Neutrophil (primary cell): ENCODE measurements at regions not wholly inside any gene's neighbourhood (a gene's known extent, or its start where the extent isn't known, plus 50 kb on each side); places are given as distances from the start of the nearest gene placed in this dataset.

Source experiments
- H3K27ac ChIP-seq: fragments of 200-600 bp; sonication (generic); 2 replicates; pipeline ENCODE4 v1.5.1; 2016; ENCODE audit warnings: mild to moderate bottlenecking, moderate library complexity
- H3K27me3 ChIP-seq: fragments of 200-600 bp; sonication (generic); 2 replicates; pipeline ENCODE4 v1.6.0; 2016; ENCODE audit warnings: mild to moderate bottlenecking
- H3K36me3 ChIP-seq: fragments of 200-600 bp; sonication (generic); 2 replicates; pipeline ENCODE4 v1.5.1; 2017
- H3K4me1 ChIP-seq, 2 experiments: fragments of 200-600 bp in 1 of 2; sonication (generic) in 1 of 2; 1 replicate in 1 of 2; 2 replicates in 1 of 2; pipeline versions ENCODE4 v1.5.1 to v1.6.1; 2013 to 2016; ENCODE audit warnings: low read depth in 1 of 2, low read length in 1 of 2, mild to moderate bottlenecking in 1 of 2, moderate library complexity in 1 of 2; ENCODE audit not compliant: control insufficient read depth in 1 of 2, insufficient read depth in 1 of 2
- H3K4me3 ChIP-seq, 2 experiments: fragments of 200-600 bp in 1 of 2; sonication (generic) in 1 of 2; 1 replicate in 1 of 2; 2 replicates in 1 of 2; pipeline ENCODE4 v1.5.1; 2013 to 2016; ENCODE audit warnings: low read depth in 1 of 2, low read length in 1 of 2, mild to moderate bottlenecking in 1 of 2, moderate library complexity in 1 of 2
- H3K9me3 ChIP-seq: fragments of 200-600 bp; sonication (generic); 2 replicates; pipeline ENCODE4 v1.5.1; 2016
- CTCF ChIP-seq: fragments of 200-600 bp; sonication (generic); IDR thresholded peaks from 2 replicates; pipeline ENCODE4 v1.5.1; 2016; ENCODE audit warnings: antibody characterized with exemption

GRCh38 chr12:125473501-125473900 is 408.3 kb downstream of the AACS start:
- Histone ChIP-seq H3K27ac (no peak overlapping the region), H3K9me3 (no peaks in the 10 kb centered on the region), H3K36me3 (no peaks in the 10 kb centered on the region), H3K4me1 (no peaks in the 10 kb centered on the region), H3K27me3 (no peaks in the 10 kb centered on the region), H3K4me3 (no peak overlapping the region)
- TF ChIP-seq CTCF: no peak

- no peaks in the 10 kb centered on the region for H3K4me1 ChIP-seq
- no peaks in the 10 kb centered on the region for H3K9me3 ChIP-seq
- H3K4me3 ChIP-seq: no peak overlapping the region
- no peaks in the 10 kb centered on the region for H3K36me3 ChIP-seq
- H3K27ac ChIP-seq: no peak overlapping the region
- TF ChIP-seq CTCF: no peak
- H3K27me3 ChIP-seq: no peaks in the 10 kb centered on the region
These were observed 422.1 kb downstream of the AACS start for GRCh38 chr12:125487336-125487735.

GRCh38 chr12:125491553-125491952 is 426.3 kb downstream of the AACS start:
- H3K36me3 ChIP-seq: no peaks in the 10 kb centered on the region
- no peaks in the 10 kb centered on the region for H3K9me3 ChIP-seq
- H3K27me3 ChIP-seq: no peaks in the 10 kb centered on the region
- H3K4me1 ChIP-seq: no peaks in the 10 kb centered on the region
- no peak overlapping the region for H3K27ac ChIP-seq
- no peak for TF ChIP-seq CTCF
- H3K4me3 ChIP-seq: no peak overlapping the region

GRCh38 chr12:125492354-125493270 is 427.4 kb downstream of the AACS start:
- Histone ChIP-seq H3K4me1 (no peaks in the 10 kb centered on the region), H3K36me3 (no peaks in the 10 kb centered on the region), H3K27me3 (no peaks in the 10 kb centered on the region), H3K9me3 (no peaks in the 10 kb centered on the region), H3K4me3 (no peak overlapping the region), H3K27ac (no peak overlapping the region)
- no peak for TF ChIP-seq CTCF

- no peaks in the 10 kb centered on the region for H3K27me3 ChIP-seq
- TF ChIP-seq CTCF: no peak
- H3K36me3 ChIP-seq: no peaks in the 10 kb centered on the region
- H3K27ac ChIP-seq: no peak overlapping the region
- H3K4me3 ChIP-seq: no peak overlapping the region
- H3K4me1 ChIP-seq: no peaks in the 10 kb centered on the region
- H3K9me3 ChIP-seq: no peaks in the 10 kb centered on the region
These were observed 428.6 kb downstream of the AACS start for GRCh38 chr12:125493704-125494308.
